ENCODE measurements at regions not wholly inside any gene's neighbourhood (a gene's known extent, or its start where the extent isn't known, plus 50 kb on each side); places are given as distances from the start of the nearest gene placed in this dataset.

DNA sequence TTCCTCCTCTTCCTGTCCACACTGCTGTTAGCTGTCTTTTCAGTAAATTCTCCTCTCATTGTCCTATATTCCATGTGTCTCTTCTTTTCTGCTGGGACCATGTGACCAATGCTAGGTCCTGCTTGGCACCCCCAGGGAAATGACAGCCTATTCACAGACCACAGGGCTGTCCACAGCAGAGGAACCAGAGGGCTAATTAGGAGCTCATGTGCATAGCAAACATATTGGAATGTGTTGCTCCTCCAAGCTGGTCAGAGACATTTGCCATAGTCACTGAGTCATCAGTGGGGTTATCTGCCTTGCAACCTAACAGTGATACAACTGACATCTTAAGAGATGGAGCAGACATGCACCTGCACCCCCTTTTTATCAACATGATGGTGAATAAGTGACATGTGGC is 67.9 kb upstream of the PUDP start:
- ATAC-seq = no peak
- Histone ChIP-seq H3K27me3 (ENCODE audit: control insufficient read depth in 1 of 2, insufficient read depth in 2 of 2, low read length in 2 of 2) (no peaks in the 10 kb centered on the region), H4K20me1 (ENCODE audit: insufficient read depth, low read length) (no peaks in the 10 kb centered on the region), H3K79me2 (ENCODE audit: insufficient read depth, low read length) (no peaks in the 10 kb centered on the region), H2AFZ (ENCODE audit: low read length) (no peak overlapping the region), H3K27ac (ENCODE audit: extremely low read length, insufficient read depth, low read length) (no peak overlapping the region), H3K4me3 (replicated peaks in 1 of 3; ENCODE audit: insufficient read depth in 1 of 3, low read depth in 2 of 3, low read length in 3 of 3) (no peak overlapping the region), H3K9me3 (ENCODE audit: low read length) (no peaks in the 10 kb centered on the region), H3K4me1 (ENCODE audit: insufficient read depth, low read length) (peaks cover 34% of the 10 kb centered on the region), H3K4me2 (ENCODE audit: low read depth, low read length) (no peak overlapping the region), H3K36me3 (replicated peaks in 1 of 2; ENCODE audit: control insufficient read depth in 1 of 2, insufficient read depth in 2 of 2, low read length in 2 of 2) (no peaks in the 10 kb centered on the region), H3K9ac (ENCODE audit: insufficient read depth, low read depth, low read length) (no peak overlapping the region)
- DNase-seq (ENCODE audit: low spot score) = no peak
- intact Hi-C loops (cut with micrococcal nuclease; ENCODE audit: unreplicated experiment) = no loop called here
- ChIA-PET CTCF (ENCODE audit: low intra/inter-chr PET ratio, low total read pairs) (no interaction called here), POLR2A (no interaction called here)
- FAIRE-seq = no peak
- no peak for TF ChIP-seq GRHL1 (CRISPR knock-in tag; conservative IDR thresholded peaks at IDR 0.05)
- TF ChIP-seq ZNF256 (CRISPR knock-in tag; conservative IDR thresholded peaks at IDR 0.05) = no peak
- no peak for TF ChIP-seq SALL1 (CRISPR knock-in tag; IDR thresholded peaks at IDR 0.05)
- TF ChIP-seq, protein P1, sequence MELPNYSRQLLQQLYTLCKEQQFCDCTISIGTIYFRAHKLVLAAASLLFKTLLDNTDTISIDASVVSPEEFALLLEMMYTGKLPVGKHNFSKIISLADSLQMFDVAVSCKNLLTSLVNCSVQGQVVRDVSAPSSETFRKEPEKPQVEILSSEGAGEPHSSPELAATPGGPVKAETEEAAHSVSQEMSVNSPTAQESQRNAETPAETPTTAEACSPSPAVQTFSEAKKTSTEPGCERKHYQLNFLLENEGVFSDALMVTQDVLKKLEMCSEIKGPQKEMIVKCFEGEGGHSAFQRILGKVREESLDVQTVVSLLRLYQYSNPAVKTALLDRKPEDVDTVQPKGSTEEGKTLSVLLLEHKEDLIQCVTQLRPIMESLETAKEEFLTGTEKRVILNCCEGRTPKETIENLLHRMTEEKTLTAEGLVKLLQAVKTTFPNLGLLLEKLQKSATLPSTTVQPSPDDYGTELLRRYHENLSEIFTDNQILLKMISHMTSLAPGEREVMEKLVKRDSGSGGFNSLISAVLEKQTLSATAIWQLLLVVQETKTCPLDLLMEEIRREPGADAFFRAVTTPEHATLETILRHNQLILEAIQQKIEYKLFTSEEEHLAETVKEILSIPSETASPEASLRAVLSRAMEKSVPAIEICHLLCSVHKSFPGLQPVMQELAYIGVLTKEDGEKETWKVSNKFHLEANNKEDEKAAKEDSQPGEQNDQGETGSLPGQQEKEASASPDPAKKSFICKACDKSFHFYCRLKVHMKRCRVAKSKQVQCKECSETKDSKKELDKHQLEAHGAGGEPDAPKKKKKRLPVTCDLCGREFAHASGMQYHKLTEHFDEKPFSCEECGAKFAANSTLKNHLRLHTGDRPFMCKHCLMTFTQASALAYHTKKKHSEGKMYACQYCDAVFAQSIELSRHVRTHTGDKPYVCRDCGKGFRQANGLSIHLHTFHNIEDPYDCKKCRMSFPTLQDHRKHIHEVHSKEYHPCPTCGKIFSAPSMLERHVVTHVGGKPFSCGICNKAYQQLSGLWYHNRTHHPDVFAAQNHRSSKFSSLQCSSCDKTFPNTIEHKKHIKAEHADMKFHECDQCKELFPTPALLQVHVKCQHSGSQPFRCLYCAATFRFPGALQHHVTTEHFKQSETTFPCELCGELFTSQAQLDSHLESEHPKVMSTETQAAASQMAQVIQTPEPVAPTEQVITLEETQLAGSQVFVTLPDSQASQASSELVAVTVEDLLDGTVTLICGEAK (IDR thresholded peaks at IDR 0.05) = no peak
- TF ChIP-seq, protein P1 (CRISPR knock-in tag; IDR thresholded peaks at IDR 0.05) = no peak
- in situ Hi-C loops (cut with HindIII; ENCODE audit: extremely low pct_ligation_motif_present, low pct_unique_long_range_greater_than_20kb) = no loop called here
- BruUV-seq (replicated peaks) = no TSS peak

Measured in HepG2 (cell line).